Testis (tissue), 2 donors: ENCODE measurements at regions not wholly inside any gene's neighbourhood (a gene's known extent, or its start where the extent isn't known, plus 50 kb on each side); places are given as distances from the start of the nearest gene placed in this dataset.

Experiments
- DNase-seq: peaks from one replicate; pipeline ENCODE4 v3.0.0-alpha.2; 2019
- H3K27ac ChIP-seq, 2 donors: fragments of 200-600 bp; sonication (generic); one replicate each; pipeline ENCODE4 v1.5.1; 2019
- H3K27me3 ChIP-seq: fragments of 200-600 bp; sonication (generic); one replicate; pipeline ENCODE4 v1.5.1; 2019
- H3K36me3 ChIP-seq: fragments of 200-600 bp; sonication (generic); one replicate; pipeline ENCODE4 v1.5.1; 2017; ENCODE audit warnings: low read depth; ENCODE audit errors: missing control alignments
- H3K4me1 ChIP-seq: fragments of 200-600 bp; sonication (generic); one replicate; pipeline ENCODE4 v1.5.1; 2019
- H3K4me3 ChIP-seq, 2 donors: fragments of 200-600 bp; sonication (generic); one replicate each; pipeline ENCODE4 v1.5.1; 2017 to 2019
- H3K9me3 ChIP-seq: fragments of 200-600 bp; sonication (generic); one replicate; pipeline ENCODE4 v1.5.1; 2017
- CTCF ChIP-seq, 3 experiments: fragments of 450-650 bp in 2 of 3; fragments of 200-600 bp in 1 of 3; sonication (generic) in 1 of 3; IDR thresholded peaks; one replicate each; pipeline ENCODE4 v1.5.1; 2016 to 2019; ENCODE audit warnings: antibody characterized with exemption in 3 of 3, mild to moderate bottlenecking in 2 of 3, moderate library complexity in 1 of 3
- POLR2A ChIP-seq: fragments of 450-650 bp; IDR thresholded peaks from one replicate; pipeline ENCODE4 v1.6.1; 2017; ENCODE audit warnings: antibody characterized with exemption, mild to moderate bottlenecking, moderate library complexity
- WGBS, 2 donors: methylation state at CpG; one replicate each; pipeline ENCODE4 v1.1.5; 2018; 5-methylcytosine and 5-hydroxymethylcytosine counted together
- intact Hi-C: fragments of 100-400 bp; cut with DNase I; formaldehyde crosslinking; loops from one replicate; pipeline ENCODE4 v1.15.1; 2023; ENCODE audit warnings: low total_unique reads

- no peaks in the 10 kb centered on the region for H3K9me3 ChIP-seq
- TF ChIP-seq CTCF (IDR thresholded peaks at IDR 0.05) (no peak), POLR2A (no peak)
- no peaks in the 10 kb centered on the region for H3K4me1 ChIP-seq
- no peaks in the 10 kb centered on the region for H3K27me3 ChIP-seq
- no peaks in the 10 kb centered on the region for H3K36me3 ChIP-seq
- WGBS, 2 donors: 81 to 82% methylated on average over 4 of the region's 4 CpGs
- no peak for DNase-seq
- no peak overlapping the region for H3K4me3 ChIP-seq
- H3K27ac ChIP-seq: no peak overlapping the region
- intact Hi-C loops: no loop called here
These were observed 59.1 kb upstream of the CDYL start for GRCh38 chr6:4717124-4717523.

GRCh38 chr6:4714961-4715501 lies 61.2 kb upstream of the CDYL start:
- Histone ChIP-seq H3K36me3 (no peaks in the 10 kb centered on the region), H3K4me1 (no peaks in the 10 kb centered on the region), H3K27me3 (no peaks in the 10 kb centered on the region), H3K9me3 (no peaks in the 10 kb centered on the region), H3K4me3 (no peak overlapping the region), H3K27ac (no peak overlapping the region)
- intact Hi-C loops: no loop called here
- WGBS, 2 donors: 90 to 92% methylated on average over 8 of the region's 8 CpGs
- TF ChIP-seq CTCF (IDR thresholded peaks at IDR 0.05) (no peak), POLR2A (no peak)
- DNase-seq: no peak

GRCh38 chr6:4712291-4712690 lies 63.9 kb upstream of the CDYL start:
- WGBS, 2 donors: 88 to 94% methylated on average over 6 to 9 of the region's 9 CpGs
- DNase-seq: no peak
- Histone ChIP-seq H3K4me1 (no peaks in the 10 kb centered on the region), H3K9me3 (no peaks in the 10 kb centered on the region), H3K4me3 (no peak overlapping the region), H3K36me3 (no peaks in the 10 kb centered on the region), H3K27ac (no peak overlapping the region), H3K27me3 (no peaks in the 10 kb centered on the region)
- intact Hi-C loops: no loop called here
- TF ChIP-seq CTCF (IDR thresholded peaks at IDR 0.05) (no peak), POLR2A (no peak)

GRCh38 chr6:4707011-4707410 lies 69.2 kb upstream of the CDYL start:
- no peaks in the 10 kb centered on the region for H3K27me3 ChIP-seq
- H3K9me3 ChIP-seq: no peaks in the 10 kb centered on the region
- no peak for DNase-seq
- no peak for TF ChIP-seq POLR2A
- TF ChIP-seq CTCF (IDR thresholded peaks at IDR 0.05): no peak
- no peaks in the 10 kb centered on the region for H3K36me3 ChIP-seq
- no peak overlapping the region for H3K27ac ChIP-seq
- intact Hi-C loops: no loop called here
- no peak overlapping the region for H3K4me3 ChIP-seq
- WGBS, 2 donors: 94 to 95% methylated on average over 3 of the region's 3 CpGs
- no peaks in the 10 kb centered on the region for H3K4me1 ChIP-seq

- no peaks in the 10 kb centered on the region for H3K4me1 ChIP-seq
- no peaks in the 10 kb centered on the region for H3K36me3 ChIP-seq
- TF ChIP-seq CTCF (IDR thresholded peaks at IDR 0.05) (no peak), POLR2A (no peak)
- no peak overlapping the region for H3K27ac ChIP-seq
- WGBS, 2 donors: 83 to 87% methylated on average over 4 to 5 of the region's 5 CpGs
- H3K4me3 ChIP-seq: no peak overlapping the region
- H3K27me3 ChIP-seq: no peaks in the 10 kb centered on the region
- intact Hi-C loops: no loop called here
- no peak for DNase-seq
- no peaks in the 10 kb centered on the region for H3K9me3 ChIP-seq
These were observed 70.4 kb upstream of the CDYL start for GRCh38 chr6:4705809-4706208.
